GM12873 (cell line): ENCODE measurements at regions not wholly inside any gene's neighbourhood (a gene's known extent, or its start where the extent isn't known, plus 50 kb on each side); places are given as distances from the start of the nearest gene placed in this dataset.

Experiments used
- TF ChIP-seq, protein P1 (sequence below): IDR thresholded peaks from 2 replicates; pipeline ENCODE4 v1.5.1; 2012; ENCODE audit warnings: low read depth, mild to moderate bottlenecking, moderate library complexity, low read length, control low read depth; ENCODE audit not compliant: insufficient read depth; ENCODE audit errors: missing control alignments

DNA sequence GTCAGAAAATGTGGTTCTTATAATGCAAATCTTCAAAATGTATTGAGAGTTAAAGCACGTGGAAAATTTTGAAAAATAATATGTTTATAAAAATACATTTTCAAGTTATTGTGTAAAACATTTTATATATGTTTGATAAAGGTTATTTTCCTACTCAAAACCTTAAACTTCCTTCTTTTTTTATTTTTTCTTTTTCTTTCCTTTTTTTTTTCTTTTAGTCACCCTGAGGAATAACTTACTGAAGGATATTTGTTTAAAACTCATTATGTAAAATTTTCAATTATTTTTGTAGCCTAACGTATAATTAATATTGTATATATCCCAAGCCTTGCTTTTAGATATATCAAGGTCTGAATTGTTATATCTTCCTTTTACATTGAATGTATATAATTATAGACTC, 346.8 kb upstream of the GYPC start:
- TF ChIP-seq, protein P1, sequence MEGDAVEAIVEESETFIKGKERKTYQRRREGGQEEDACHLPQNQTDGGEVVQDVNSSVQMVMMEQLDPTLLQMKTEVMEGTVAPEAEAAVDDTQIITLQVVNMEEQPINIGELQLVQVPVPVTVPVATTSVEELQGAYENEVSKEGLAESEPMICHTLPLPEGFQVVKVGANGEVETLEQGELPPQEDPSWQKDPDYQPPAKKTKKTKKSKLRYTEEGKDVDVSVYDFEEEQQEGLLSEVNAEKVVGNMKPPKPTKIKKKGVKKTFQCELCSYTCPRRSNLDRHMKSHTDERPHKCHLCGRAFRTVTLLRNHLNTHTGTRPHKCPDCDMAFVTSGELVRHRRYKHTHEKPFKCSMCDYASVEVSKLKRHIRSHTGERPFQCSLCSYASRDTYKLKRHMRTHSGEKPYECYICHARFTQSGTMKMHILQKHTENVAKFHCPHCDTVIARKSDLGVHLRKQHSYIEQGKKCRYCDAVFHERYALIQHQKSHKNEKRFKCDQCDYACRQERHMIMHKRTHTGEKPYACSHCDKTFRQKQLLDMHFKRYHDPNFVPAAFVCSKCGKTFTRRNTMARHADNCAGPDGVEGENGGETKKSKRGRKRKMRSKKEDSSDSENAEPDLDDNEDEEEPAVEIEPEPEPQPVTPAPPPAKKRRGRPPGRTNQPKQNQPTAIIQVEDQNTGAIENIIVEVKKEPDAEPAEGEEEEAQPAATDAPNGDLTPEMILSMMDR = no peak

DNA sequence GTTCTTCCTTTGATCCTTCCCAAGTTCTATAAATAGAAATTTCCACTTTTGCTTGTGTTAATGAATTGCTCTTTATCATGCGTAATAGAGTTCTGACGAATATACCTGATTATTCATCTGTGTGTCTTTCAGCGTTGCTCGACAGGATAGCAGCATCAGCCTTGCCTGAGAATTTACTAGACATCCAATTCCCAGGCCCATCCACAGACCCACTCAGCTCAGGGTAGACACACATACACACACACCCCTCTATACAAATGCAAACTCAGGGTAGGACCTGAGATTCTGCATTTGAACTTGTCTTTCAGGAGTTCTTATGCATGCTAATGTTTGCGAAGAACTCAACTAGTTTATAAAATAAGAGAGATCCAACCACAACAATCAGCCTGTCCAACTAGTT, 343.4 kb upstream of the GYPC start:
- TF ChIP-seq, protein P1 = no peak

- TF ChIP-seq, protein P1 = no peak
Observed at GRCh38 chr2:126315828-126316227, 340.1 kb upstream of the GYPC start.

DNA sequence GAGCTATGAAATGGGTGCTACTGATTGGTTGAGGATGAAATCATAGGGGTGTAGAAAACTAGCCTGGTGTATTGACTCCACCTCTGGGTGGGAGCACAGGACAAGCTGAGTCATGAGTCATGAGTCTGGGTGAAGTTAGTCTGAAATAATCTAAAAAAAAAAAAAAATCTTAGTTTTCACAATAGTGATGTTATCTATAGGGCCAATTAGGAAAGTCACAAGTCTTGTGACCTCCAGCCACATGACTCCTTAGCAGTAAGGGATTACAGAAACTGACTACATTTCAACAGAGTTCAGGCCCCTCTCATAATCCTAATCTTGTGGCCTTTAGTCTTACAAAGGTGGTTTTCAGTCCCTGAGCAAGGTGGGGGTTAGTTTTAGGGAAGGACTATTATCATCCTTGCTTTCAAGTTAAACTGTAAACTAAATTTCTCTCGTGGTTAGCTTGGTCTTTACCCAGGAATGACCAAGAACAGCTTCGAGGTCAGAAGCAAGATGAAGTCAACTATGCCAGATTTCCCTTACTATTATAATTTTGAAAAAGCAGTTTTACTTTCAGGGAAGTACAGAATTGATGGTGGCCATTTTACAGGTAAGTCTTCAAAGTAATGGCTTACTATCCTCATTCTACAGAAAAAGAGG, 338.0 kb upstream of the GYPC start:
- TF ChIP-seq, protein P1 = no peak

- TF ChIP-seq, protein P1 = no peak
Observed at GRCh38 chr2:126322342-126322741, 333.6 kb upstream of the GYPC start.

GRCh38 chr2:126325202-126325601, 330.8 kb upstream of the GYPC start:
- TF ChIP-seq, protein P1 = no peak

- TF ChIP-seq, protein P1 = no peak
Observed at GRCh38 chr2:126329173-126329572, 326.8 kb upstream of the GYPC start.
